ENCODE measurements at regions not wholly inside any gene's neighbourhood (a gene's known extent, or its start where the extent isn't known, plus 50 kb on each side); places are given as distances from the start of the nearest gene placed in this dataset.
"Not testable (repeated sequence)": the region's sequence is repeated elsewhere in the genome, so short reads cannot be mapped to it uniquely, and the experiment has no call there.

- no peak for DNase-seq
Observed at GRCh38 chr6:6091608-6092002, 84.9 kb upstream of the NRN1 start.

DNA sequence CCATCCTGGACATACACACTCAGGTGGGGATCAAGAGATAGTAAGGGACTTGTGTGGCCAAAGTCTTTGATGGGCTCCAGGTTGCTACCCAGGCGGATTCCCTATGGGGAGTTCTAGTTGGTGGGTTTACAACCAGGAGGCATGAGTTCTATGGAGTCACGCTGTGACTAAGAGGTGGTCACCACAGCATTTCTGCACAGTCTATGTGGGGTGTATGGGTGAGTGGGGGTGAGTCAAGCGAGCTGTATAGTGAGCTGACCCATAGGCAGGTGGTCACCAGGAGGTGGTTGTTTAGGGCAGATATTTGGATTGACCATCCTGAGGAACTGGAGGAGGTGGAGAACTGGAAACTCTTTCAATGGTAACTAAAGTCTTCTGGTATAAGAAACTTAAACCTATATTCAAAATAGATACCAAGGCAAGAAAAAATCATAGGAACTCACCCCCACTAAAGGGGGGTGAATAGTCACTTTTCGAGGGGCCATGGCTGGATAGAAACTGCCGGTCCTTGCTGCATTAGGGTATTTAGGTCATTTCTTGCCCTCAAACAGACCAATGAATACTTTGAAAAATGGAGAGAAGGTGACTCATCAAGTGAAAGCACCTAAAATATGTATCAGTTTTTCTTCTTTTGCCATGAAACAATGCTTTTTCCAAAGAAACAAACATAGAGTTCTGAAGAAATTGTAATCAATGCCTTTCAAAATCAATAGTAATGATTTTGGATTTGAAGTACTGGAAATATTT, 84.3 kb upstream of the NRN1 start:
- DNase-seq, result no peak

- no peak for DNase-seq
Observed at GRCh38 chr6:6085928-6086668, 79.4 kb upstream of the NRN1 start.

- no peak for DNase-seq
Observed at GRCh38 chr6:6080975-6081374, 74.2 kb upstream of the NRN1 start.

DNA sequence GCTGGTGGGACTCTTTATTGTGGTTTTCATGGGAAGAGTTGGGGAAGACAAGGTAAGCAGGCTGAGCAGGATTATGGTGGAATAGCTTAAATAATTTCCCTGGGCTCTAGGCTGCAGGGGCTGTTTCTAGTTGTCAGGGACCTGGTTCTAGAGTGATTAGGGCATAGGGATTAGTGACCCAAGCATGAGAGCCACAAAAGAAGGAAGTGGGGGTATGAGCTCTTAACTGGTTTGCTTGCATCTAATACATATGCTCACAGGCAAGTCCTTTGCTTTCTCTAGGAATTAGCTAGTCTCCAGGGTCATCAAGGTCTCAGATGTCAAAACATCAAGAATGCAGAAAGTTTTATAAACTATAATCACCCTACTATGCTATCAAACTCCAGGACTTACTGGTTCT, 67.5 kb upstream of the NRN1 start:
- DNase-seq, result no peak

- DNase-seq, result not testable (repeated sequence)
Observed at GRCh38 chr6:6068157-6068556, 61.4 kb upstream of the NRN1 start.

- no peak for DNase-seq
Observed at GRCh38 chr6:6058054-6058444, 51.3 kb upstream of the NRN1 start.

DNA sequence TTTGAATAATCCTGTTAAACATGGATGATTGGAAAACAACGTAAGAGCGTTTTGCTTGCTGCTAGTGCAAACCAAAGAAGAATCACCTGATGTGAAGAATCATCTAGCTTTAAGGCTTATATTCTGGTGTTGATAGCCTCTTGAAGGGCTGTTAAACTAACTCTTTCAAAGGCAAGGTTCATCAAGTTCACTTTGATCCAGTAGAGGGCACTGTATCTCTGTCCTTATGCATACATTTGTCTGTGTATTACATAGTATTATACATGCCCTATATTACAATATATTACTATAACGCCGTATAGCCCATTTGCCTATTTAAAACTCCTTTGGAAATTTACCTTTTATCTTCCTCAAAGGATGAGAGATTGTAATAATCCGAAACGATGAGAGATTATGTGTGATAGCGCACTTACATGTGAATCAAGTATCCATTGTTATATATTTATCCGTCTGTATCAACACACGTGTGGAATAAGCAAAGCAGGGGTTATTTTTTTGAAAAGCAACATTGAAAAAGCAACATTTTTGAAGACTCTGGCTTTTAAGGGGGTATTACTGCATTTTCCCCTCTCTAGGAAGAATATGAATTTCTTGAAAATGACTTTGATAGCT, 50.8 kb upstream of the NRN1 start:
- DNase-seq, result peak; percentile 34
